Activated B cell treated with CpG ODN at 0.5 μM for 24 hours (primary cell): ENCODE measurements at regions not wholly inside any gene's neighbourhood (a gene's known extent, or its start where the extent isn't known, plus 50 kb on each side); places are given as distances from the start of the nearest gene placed in this dataset.

ENCODE experiments used
- ATAC-seq: fragments of 200-7000 bp; cut with Tn5 transposase; one replicate; pipeline ENCODE4 v1.10.0; 2021; ENCODE audit warnings: low read depth, mild to moderate bottlenecking, moderate library complexity
- CTCF ChIA-PET: fragments of 350-600 bp; sonication (Branson Sonifier 250); formaldehyde crosslinking; loops from one replicate; lab custom pipeline; 2021; ENCODE audit warnings: antibody characterized with exemption; lab: Charles Lee
- POLR2A ChIA-PET: fragments of 350-600 bp; sonication (Branson Sonifier 250); formaldehyde crosslinking; loops from one replicate; lab custom pipeline; 2021; ENCODE audit warnings: antibody characterized with exemption; lab: Charles Lee
- DNase-seq: peaks from one replicate; pipeline ENCODE4 v3.0.0; 2022
- H3K27ac Mint-ChIP-seq: one replicate; pipeline ENCODE4 v1.8.0; 2020; ENCODE audit warnings: mixed read lengths
- H3K27me3 Mint-ChIP-seq: one replicate; pipeline ENCODE4 v1.8.0; 2021; ENCODE audit warnings: mixed read lengths
- H3K36me3 Mint-ChIP-seq: one replicate; pipeline ENCODE4 v1.8.0; 2021; ENCODE audit warnings: low read depth, mixed read lengths
- H3K4me1 Mint-ChIP-seq: one replicate; pipeline ENCODE4 v1.8.0; 2021; ENCODE audit warnings: mixed read lengths
- H3K4me3 Mint-ChIP-seq: one replicate; pipeline ENCODE4 v1.8.0; 2020; ENCODE audit warnings: mild to moderate bottlenecking, mixed read lengths
- H3K9me3 Mint-ChIP-seq: one replicate; pipeline ENCODE4 v1.8.0; 2020; ENCODE audit warnings: mixed read lengths
- intact Hi-C: fragments of 100-400 bp; cut with micrococcal nuclease; formaldehyde crosslinking; loops from one replicate; pipeline ENCODE4 v1.15.1; 2024
- TF ChIP-seq, protein P1 (sequence below): fragments of 200-600 bp; IDR thresholded peaks from one replicate; pipeline ENCODE4 v1.8.0; 2022; ENCODE audit warnings: antibody characterized with exemption, mild to moderate bottlenecking

DNA sequence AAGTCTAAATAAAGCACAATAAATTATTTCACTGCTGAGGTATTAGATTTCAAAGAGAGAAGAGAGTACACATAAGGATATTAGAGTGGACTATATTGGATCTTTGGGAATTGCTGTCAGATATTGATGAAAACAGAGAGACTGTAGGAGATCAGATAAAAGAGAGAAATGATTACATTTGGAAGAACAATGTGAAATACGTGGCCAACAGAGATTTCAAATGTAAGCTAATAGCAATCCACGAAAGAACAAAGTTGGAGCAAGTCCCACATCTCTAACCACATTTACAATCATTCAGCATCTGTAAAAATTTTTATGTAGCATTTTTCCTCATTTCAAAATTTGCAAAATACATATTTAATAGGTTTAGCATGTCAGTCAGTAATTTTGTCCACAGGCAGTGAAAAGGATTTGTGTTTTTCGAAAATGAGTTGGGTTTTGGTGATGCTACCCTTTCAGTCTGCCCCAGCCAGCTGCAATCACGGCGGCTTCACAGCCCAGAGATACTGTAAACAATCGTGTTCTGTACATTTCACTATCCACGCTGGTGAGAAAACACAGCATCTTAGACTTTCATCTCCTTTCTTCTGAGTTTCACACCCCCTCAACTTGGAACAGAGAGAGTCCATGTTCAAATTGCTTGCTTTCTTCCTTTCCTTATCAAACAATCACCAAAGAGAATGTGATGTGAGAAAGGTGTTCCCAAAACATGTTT lies 209.1 kb upstream of the LYPLAL1 start:
- Mint-ChIP-seq H3K27ac (no peak overlapping the region), H3K9me3 (peaks cover 4% of the 10 kb centered on the region), H3K27me3 (no peaks in the 10 kb centered on the region), H3K4me1 (no peaks in the 10 kb centered on the region), H3K36me3 (no peaks in the 10 kb centered on the region), H3K4me3 (no peak overlapping the region)
- POLR2A ChIA-PET = no interaction called here
- CTCF ChIA-PET = no interaction called here
- intact Hi-C loops = no loop called here
- ATAC-seq (no peak), DNase-seq (no peak)
- TF ChIP-seq, protein P1, sequence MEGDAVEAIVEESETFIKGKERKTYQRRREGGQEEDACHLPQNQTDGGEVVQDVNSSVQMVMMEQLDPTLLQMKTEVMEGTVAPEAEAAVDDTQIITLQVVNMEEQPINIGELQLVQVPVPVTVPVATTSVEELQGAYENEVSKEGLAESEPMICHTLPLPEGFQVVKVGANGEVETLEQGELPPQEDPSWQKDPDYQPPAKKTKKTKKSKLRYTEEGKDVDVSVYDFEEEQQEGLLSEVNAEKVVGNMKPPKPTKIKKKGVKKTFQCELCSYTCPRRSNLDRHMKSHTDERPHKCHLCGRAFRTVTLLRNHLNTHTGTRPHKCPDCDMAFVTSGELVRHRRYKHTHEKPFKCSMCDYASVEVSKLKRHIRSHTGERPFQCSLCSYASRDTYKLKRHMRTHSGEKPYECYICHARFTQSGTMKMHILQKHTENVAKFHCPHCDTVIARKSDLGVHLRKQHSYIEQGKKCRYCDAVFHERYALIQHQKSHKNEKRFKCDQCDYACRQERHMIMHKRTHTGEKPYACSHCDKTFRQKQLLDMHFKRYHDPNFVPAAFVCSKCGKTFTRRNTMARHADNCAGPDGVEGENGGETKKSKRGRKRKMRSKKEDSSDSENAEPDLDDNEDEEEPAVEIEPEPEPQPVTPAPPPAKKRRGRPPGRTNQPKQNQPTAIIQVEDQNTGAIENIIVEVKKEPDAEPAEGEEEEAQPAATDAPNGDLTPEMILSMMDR = no peak

DNA sequence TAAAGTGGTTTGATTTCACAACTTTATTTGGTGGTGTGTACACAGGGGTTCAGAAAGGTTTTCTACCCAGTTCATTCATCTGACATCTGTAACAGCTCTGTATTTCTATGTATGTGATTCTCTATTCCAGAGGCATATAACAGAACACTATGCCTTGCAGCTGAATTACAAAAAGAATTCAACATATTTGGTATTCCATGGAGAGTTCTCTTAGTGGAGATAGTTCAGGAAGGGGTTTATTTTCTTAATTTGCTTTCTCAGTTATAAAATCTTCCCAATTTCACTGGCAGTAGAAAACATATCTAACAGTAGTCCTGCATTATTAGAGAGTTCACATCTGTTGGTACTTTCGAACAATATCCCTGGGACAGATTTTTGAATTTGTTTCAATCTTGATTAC lies 207.9 kb upstream of the LYPLAL1 start:
- TF ChIP-seq, protein P1 = no peak
- ChIA-PET POLR2A (no interaction called here), CTCF (no interaction called here)
- no peaks in the 10 kb centered on the region for H3K27me3 Mint-ChIP-seq
- no peak overlapping the region for H3K4me3 Mint-ChIP-seq
- no peaks in the 10 kb centered on the region for H3K36me3 Mint-ChIP-seq
- H3K9me3 Mint-ChIP-seq = peaks cover 4% of the 10 kb centered on the region
- intact Hi-C loops = no loop called here
- no peak for ATAC-seq
- H3K27ac Mint-ChIP-seq = no peak overlapping the region
- no peak for DNase-seq
- H3K4me1 Mint-ChIP-seq = no peaks in the 10 kb centered on the region

DNA sequence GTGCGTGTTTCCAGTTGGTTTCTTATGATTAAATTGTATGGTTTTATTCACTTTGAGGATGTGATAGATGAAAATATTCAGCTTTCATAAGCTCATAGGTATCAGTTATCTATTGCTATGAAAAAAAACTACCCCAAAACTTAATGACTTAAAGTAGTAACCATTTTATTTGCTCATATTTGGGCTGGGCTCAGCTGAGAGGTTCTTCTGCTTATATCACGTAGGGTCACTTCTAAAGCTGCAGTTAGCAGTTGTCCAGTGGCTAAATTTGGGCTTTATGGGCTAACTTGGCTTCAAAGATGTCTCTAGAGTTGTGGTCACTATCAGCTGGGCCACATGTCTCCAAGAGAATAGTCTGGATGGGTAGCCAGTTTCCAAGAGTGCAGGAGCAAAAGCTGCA lies 206.4 kb upstream of the LYPLAL1 start:
- intact Hi-C loops = no loop called here
- no peak for DNase-seq
- Mint-ChIP-seq H3K27me3 (no peaks in the 10 kb centered on the region), H3K36me3 (no peaks in the 10 kb centered on the region), H3K4me1 (no peaks in the 10 kb centered on the region), H3K9me3 (peaks cover 4% of the 10 kb centered on the region), H3K27ac (no peak overlapping the region), H3K4me3 (no peak overlapping the region)
- CTCF ChIA-PET = no interaction called here
- TF ChIP-seq, protein P1 = no peak
- no peak for ATAC-seq
- POLR2A ChIA-PET = no interaction called here

- no peaks in the 10 kb centered on the region for H3K4me1 Mint-ChIP-seq
- no peak overlapping the region for H3K4me3 Mint-ChIP-seq
- ChIA-PET CTCF (no interaction called here), POLR2A (no interaction called here)
- no peaks in the 10 kb centered on the region for H3K36me3 Mint-ChIP-seq
- ATAC-seq (no peak), DNase-seq (no peak)
- intact Hi-C loops = no loop called here
- no peak overlapping the region for H3K27ac Mint-ChIP-seq
- H3K27me3 Mint-ChIP-seq = no peaks in the 10 kb centered on the region
- H3K9me3 Mint-ChIP-seq = peaks cover 4% of the 10 kb centered on the region
- TF ChIP-seq, protein P1 = no peak
These were observed 205.8 kb upstream of the LYPLAL1 start for GRCh38 chr1:218967836-218968235.

- H3K4me3 Mint-ChIP-seq = no peak overlapping the region
- H3K4me1 Mint-ChIP-seq = no peaks in the 10 kb centered on the region
- peaks cover 4% of the 10 kb centered on the region for H3K9me3 Mint-ChIP-seq
- intact Hi-C loops = no loop called here
- ATAC-seq (no peak), DNase-seq (no peak)
- ChIA-PET POLR2A (no interaction called here), CTCF (no interaction called here)
- no peak overlapping the region for H3K27ac Mint-ChIP-seq
- TF ChIP-seq, protein P1 = no peak
- no peaks in the 10 kb centered on the region for H3K27me3 Mint-ChIP-seq
- H3K36me3 Mint-ChIP-seq = no peaks in the 10 kb centered on the region
These were observed 204.7 kb upstream of the LYPLAL1 start for GRCh38 chr1:218969006-218969405.
